ENCODE measurements at regions not wholly inside any gene's neighbourhood (a gene's known extent, or its start where the extent isn't known, plus 50 kb on each side); places are given as distances from the start of the nearest gene placed in this dataset. TPM values are rescaled to one million over a fixed set of nuclear protein-coding genes. Genes with fewer than 3 reads are reported as not detected.

Small RNA genes in the stretch of these regions (small RNA-seq; reads per million reads assigned to genes)
- not detected for gene RNU6-1291P

All from urinary bladder (tissue), 1 donor.